HEK293T (cell line): ENCODE measurements at regions not wholly inside any gene's neighbourhood (a gene's known extent, or its start where the extent isn't known, plus 50 kb on each side); places are given as distances from the start of the nearest gene placed in this dataset.

Experiments used
- ARNT ChIP-seq: fragments of 450-650 bp; IDR thresholded peaks from 2 replicates; pipeline ENCODE4 v1.6.1; 2017; ENCODE audit warnings: mild to moderate bottlenecking
- BHLHE40 ChIP-seq: fragments of 450-650 bp; IDR thresholded peaks from 2 replicates; pipeline ENCODE4 v1.6.1; 2016; ENCODE audit warnings: mild to moderate bottlenecking, moderate library complexity, borderline replicate concordance
- ELF4 ChIP-seq: fragments of 450-650 bp; IDR thresholded peaks from 2 replicates; pipeline ENCODE4 v1.6.1; 2017; ENCODE audit warnings: antibody characterized with exemption
- FOXA1 ChIP-seq: fragments of 450-650 bp; IDR thresholded peaks from 2 replicates; pipeline ENCODE4 v1.6.1; 2016; ENCODE audit warnings: mild to moderate bottlenecking
- FOXK2 ChIP-seq: fragments of 450-650 bp; IDR thresholded peaks from 2 replicates; pipeline ENCODE4 v1.6.1; 2016; ENCODE audit warnings: mild to moderate bottlenecking
- FOXM1 ChIP-seq: fragments of 450-650 bp; IDR thresholded peaks from 2 replicates; pipeline ENCODE4 v1.6.1; 2017; ENCODE audit warnings: mild to moderate bottlenecking, borderline replicate concordance
- HDGF ChIP-seq: fragments of 450-650 bp; IDR thresholded peaks from 2 replicates; pipeline ENCODE4 v1.6.1; 2017; ENCODE audit warnings: antibody characterized with exemption, borderline replicate concordance
- NFRKB ChIP-seq: fragments of 450-650 bp; IDR thresholded peaks from 2 replicates; pipeline ENCODE4 v1.6.1; 2016; ENCODE audit warnings: mild to moderate bottlenecking, moderate library complexity
- SP1 ChIP-seq: fragments of 450-650 bp; IDR thresholded peaks from 2 replicates; pipeline ENCODE4 v1.6.1; 2017
- SUZ12 ChIP-seq: fragments of 450-650 bp; IDR thresholded peaks from 2 replicates; pipeline ENCODE4 v1.6.1; 2016; ENCODE audit warnings: mild to moderate bottlenecking
- ZNF384 ChIP-seq: fragments of 450-650 bp; IDR thresholded peaks from 2 replicates; pipeline ENCODE4 v1.6.1; 2016
- TF ChIP-seq, protein P1 (sequence below): fragments of 450-650 bp; IDR thresholded peaks from 2 replicates; pipeline ENCODE4 v1.6.1; 2016

DNA sequence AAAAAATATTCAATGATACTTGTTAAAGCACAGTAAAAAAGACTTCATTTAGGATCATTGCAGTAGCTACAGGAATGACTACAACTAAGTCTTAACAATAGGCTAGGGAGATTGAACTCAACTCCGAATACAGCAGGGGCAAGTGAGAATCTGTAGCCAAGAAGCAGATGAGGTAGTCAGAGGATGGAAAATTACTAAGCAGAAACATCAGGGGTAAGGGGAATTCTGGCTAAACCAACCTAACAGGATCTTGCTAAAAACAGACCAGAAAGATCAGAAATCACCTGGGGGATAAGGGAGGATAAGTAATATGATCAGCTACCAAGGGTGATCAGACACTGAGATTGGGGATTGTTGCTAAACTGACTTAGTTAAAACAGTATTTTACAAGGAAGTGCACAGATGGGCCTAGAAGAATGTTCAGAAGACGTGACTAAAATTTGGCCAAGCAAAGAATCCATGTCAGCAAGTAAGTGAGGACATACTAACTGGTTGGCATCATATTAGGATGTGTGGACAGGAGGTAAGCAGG lies 217.5 kb downstream of the TENT5A start:
- TF ChIP-seq BHLHE40: no peak
- TF ChIP-seq FOXA1: no peak
- no peak for TF ChIP-seq HDGF
- TF ChIP-seq FOXK2: no peak
- no peak for TF ChIP-seq ZNF384
- no peak for TF ChIP-seq FOXM1
- TF ChIP-seq ARNT: no peak
- no peak for TF ChIP-seq SUZ12
- no peak for TF ChIP-seq ELF4
- TF ChIP-seq, protein P1, sequence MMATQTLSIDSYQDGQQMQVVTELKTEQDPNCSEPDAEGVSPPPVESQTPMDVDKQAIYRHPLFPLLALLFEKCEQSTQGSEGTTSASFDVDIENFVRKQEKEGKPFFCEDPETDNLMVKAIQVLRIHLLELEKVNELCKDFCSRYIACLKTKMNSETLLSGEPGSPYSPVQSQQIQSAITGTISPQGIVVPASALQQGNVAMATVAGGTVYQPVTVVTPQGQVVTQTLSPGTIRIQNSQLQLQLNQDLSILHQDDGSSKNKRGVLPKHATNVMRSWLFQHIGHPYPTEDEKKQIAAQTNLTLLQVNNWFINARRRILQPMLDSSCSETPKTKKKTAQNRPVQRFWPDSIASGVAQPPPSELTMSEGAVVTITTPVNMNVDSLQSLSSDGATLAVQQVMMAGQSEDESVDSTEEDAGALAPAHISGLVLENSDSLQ: no peak
- no peak for TF ChIP-seq NFRKB
- no peak for TF ChIP-seq SP1
